T-helper 1 cell treated with Interleukin-12 subunit alpha and Interleukin-12 subunit beta and Interleukin-4 antibody, amounts not matched to agents 30 μg/mL and 1 μg/mL, for 36 hours (primary cell): ENCODE measurements at regions not wholly inside any gene's neighbourhood (a gene's known extent, or its start where the extent isn't known, plus 50 kb on each side); places are given as distances from the start of the nearest gene placed in this dataset.
"Not testable (repeated sequence)": the region's sequence is repeated elsewhere in the genome, so short reads cannot be mapped to it uniquely, and the experiment has no call there.

Experiments used
- H3K27ac Mint-ChIP-seq: one replicate; pipeline ENCODE4 v1.8.0; 2021; ENCODE audit warnings: mild to moderate bottlenecking, mixed read lengths
- H3K27me3 Mint-ChIP-seq: one replicate; pipeline ENCODE4 v1.8.0; 2021; ENCODE audit warnings: low read depth, mixed read lengths
- H3K36me3 Mint-ChIP-seq: one replicate; pipeline ENCODE4 v1.8.0; 2021; ENCODE audit warnings: low read depth, mixed read lengths
- H3K4me1 Mint-ChIP-seq: one replicate; pipeline ENCODE4 v1.8.0; 2021; ENCODE audit warnings: low read depth, mixed read lengths
- H3K4me3 Mint-ChIP-seq: one replicate; pipeline ENCODE4 v1.8.0; 2021; ENCODE audit warnings: mild to moderate bottlenecking, moderate library complexity, mixed read lengths
- H3K9me3 Mint-ChIP-seq: one replicate; pipeline ENCODE4 v1.8.0; 2021; ENCODE audit warnings: mixed read lengths

GRCh38 chr22:47623763-47624148 is 861.3 kb downstream of the TBC1D22A start:
- no peaks in the 10 kb centered on the region for H3K4me1 Mint-ChIP-seq
- H3K27me3 Mint-ChIP-seq, result no peaks in the 10 kb centered on the region
- H3K36me3 Mint-ChIP-seq, result no peaks in the 10 kb centered on the region
- H3K4me3 Mint-ChIP-seq, result no peak overlapping the region
- no peak overlapping the region for H3K27ac Mint-ChIP-seq
- H3K9me3 Mint-ChIP-seq, result no peaks in the 10 kb centered on the region

- H3K4me1 Mint-ChIP-seq, result no peaks in the 10 kb centered on the region
- H3K4me3 Mint-ChIP-seq, result no peak overlapping the region
- H3K36me3 Mint-ChIP-seq, result no peaks in the 10 kb centered on the region
- no peaks in the 10 kb centered on the region for H3K27me3 Mint-ChIP-seq
- H3K9me3 Mint-ChIP-seq, result no peaks in the 10 kb centered on the region
- no peak overlapping the region for H3K27ac Mint-ChIP-seq
Observed at GRCh38 chr22:47623066-47623762, 860.8 kb downstream of the TBC1D22A start.

- Mint-ChIP-seq H3K4me3 (no peak overlapping the region), H3K36me3 (no peaks in the 10 kb centered on the region)
Observed at GRCh38 chr22:47622541-47622940, 860.1 kb downstream of the TBC1D22A start.

GRCh38 chr22:47621253-47621652 is 858.8 kb downstream of the TBC1D22A start:
- H3K4me1 Mint-ChIP-seq, result no peaks in the 10 kb centered on the region
- no peak overlapping the region for H3K27ac Mint-ChIP-seq
- H3K9me3 Mint-ChIP-seq, result no peaks in the 10 kb centered on the region
- H3K36me3 Mint-ChIP-seq, result no peaks in the 10 kb centered on the region
- H3K27me3 Mint-ChIP-seq, result no peaks in the 10 kb centered on the region
- H3K4me3 Mint-ChIP-seq, result no peak overlapping the region

More at GRCh38 chr22:47622541-47622940, 860.1 kb downstream of the TBC1D22A start:
- Mint-ChIP-seq H3K27ac (no peak overlapping the region), H3K4me1 (no peaks in the 10 kb centered on the region), H3K27me3 (no peaks in the 10 kb centered on the region), H3K9me3 (no peaks in the 10 kb centered on the region)

GRCh38 chr22:47620391-47620790 is 857.9 kb downstream of the TBC1D22A start:
- Mint-ChIP-seq H3K4me1 (no peaks in the 10 kb centered on the region), H3K27me3 (no peaks in the 10 kb centered on the region), H3K36me3 (no peaks in the 10 kb centered on the region), H3K9me3 (no peaks in the 10 kb centered on the region), H3K4me3 (no peak overlapping the region), H3K27ac (no peak overlapping the region)

GRCh38 chr22:47619631-47620030 is 857.2 kb downstream of the TBC1D22A start:
- Mint-ChIP-seq H3K4me3 (no peak overlapping the region), H3K4me1 (no peaks in the 10 kb centered on the region), H3K27me3 (no peaks in the 10 kb centered on the region), H3K36me3 (no peaks in the 10 kb centered on the region), H3K27ac (no peak overlapping the region), H3K9me3 (no peaks in the 10 kb centered on the region)

- no peaks in the 10 kb centered on the region for H3K27me3 Mint-ChIP-seq
- H3K27ac Mint-ChIP-seq, result no peak overlapping the region
- H3K4me3 Mint-ChIP-seq, result no peak overlapping the region
- H3K4me1 Mint-ChIP-seq, result no peaks in the 10 kb centered on the region
- H3K36me3 Mint-ChIP-seq, result no peaks in the 10 kb centered on the region
- H3K9me3 Mint-ChIP-seq, result no peaks in the 10 kb centered on the region
Observed at GRCh38 chr22:47618180-47619010, 855.9 kb downstream of the TBC1D22A start.

- Mint-ChIP-seq H3K9me3 (no peaks in the 10 kb centered on the region), H3K27ac (no peak overlapping the region), H3K36me3 (no peaks in the 10 kb centered on the region), H3K27me3 (no peaks in the 10 kb centered on the region), H3K4me3 (no peak overlapping the region), H3K4me1 (no peaks in the 10 kb centered on the region)
Observed at GRCh38 chr22:47617186-47617585, 854.7 kb downstream of the TBC1D22A start.

- no peaks in the 10 kb centered on the region for H3K4me1 Mint-ChIP-seq
- no peak overlapping the region for H3K27ac Mint-ChIP-seq
- no peaks in the 10 kb centered on the region for H3K9me3 Mint-ChIP-seq
- H3K4me3 Mint-ChIP-seq, result no peak overlapping the region
- H3K36me3 Mint-ChIP-seq, result no peaks in the 10 kb centered on the region
- no peaks in the 10 kb centered on the region for H3K27me3 Mint-ChIP-seq
Observed at GRCh38 chr22:47616396-47617020, 854.1 kb downstream of the TBC1D22A start.

- no peaks in the 10 kb centered on the region for H3K36me3 Mint-ChIP-seq
- H3K9me3 Mint-ChIP-seq, result no peaks in the 10 kb centered on the region
- no peak overlapping the region for H3K4me3 Mint-ChIP-seq
- no peak overlapping the region for H3K27ac Mint-ChIP-seq
- no peaks in the 10 kb centered on the region for H3K27me3 Mint-ChIP-seq
- H3K4me1 Mint-ChIP-seq, result no peaks in the 10 kb centered on the region
Observed at GRCh38 chr22:47615051-47615450, 852.6 kb downstream of the TBC1D22A start.

GRCh38 chr22:47613606-47614350 is 851.3 kb downstream of the TBC1D22A start:
- Mint-ChIP-seq H3K4me3 (no peak overlapping the region), H3K4me1 (no peaks in the 10 kb centered on the region), H3K36me3 (no peaks in the 10 kb centered on the region), H3K27ac (no peak overlapping the region), H3K9me3 (no peaks in the 10 kb centered on the region), H3K27me3 (no peaks in the 10 kb centered on the region)

- H3K9me3 Mint-ChIP-seq, H3K27me3 Mint-ChIP-seq, H3K27ac Mint-ChIP-seq, H3K4me3 Mint-ChIP-seq, H3K36me3 Mint-ChIP-seq, H3K4me1 Mint-ChIP-seq: not testable (repeated sequence)
Observed at GRCh38 chr22:47613181-47613580, 850.7 kb downstream of the TBC1D22A start.

- no peaks in the 10 kb centered on the region for H3K36me3 Mint-ChIP-seq
- no peak overlapping the region for H3K27ac Mint-ChIP-seq
- no peaks in the 10 kb centered on the region for H3K9me3 Mint-ChIP-seq
- no peaks in the 10 kb centered on the region for H3K4me1 Mint-ChIP-seq
- H3K4me3 Mint-ChIP-seq, result no peak overlapping the region
- no peaks in the 10 kb centered on the region for H3K27me3 Mint-ChIP-seq
Observed at GRCh38 chr22:47612311-47612910, 850.0 kb downstream of the TBC1D22A start.

- H3K27ac Mint-ChIP-seq, result no peak overlapping the region
- H3K27me3 Mint-ChIP-seq, result no peaks in the 10 kb centered on the region
- no peaks in the 10 kb centered on the region for H3K4me1 Mint-ChIP-seq
- no peaks in the 10 kb centered on the region for H3K36me3 Mint-ChIP-seq
- no peak overlapping the region for H3K4me3 Mint-ChIP-seq
- no peaks in the 10 kb centered on the region for H3K9me3 Mint-ChIP-seq
Observed at GRCh38 chr22:47610764-47611163, 848.3 kb downstream of the TBC1D22A start.
